ENCODE measurements at regions not wholly inside any gene's neighbourhood (a gene's known extent, or its start where the extent isn't known, plus 50 kb on each side); places are given as distances from the start of the nearest gene placed in this dataset.

DNA sequence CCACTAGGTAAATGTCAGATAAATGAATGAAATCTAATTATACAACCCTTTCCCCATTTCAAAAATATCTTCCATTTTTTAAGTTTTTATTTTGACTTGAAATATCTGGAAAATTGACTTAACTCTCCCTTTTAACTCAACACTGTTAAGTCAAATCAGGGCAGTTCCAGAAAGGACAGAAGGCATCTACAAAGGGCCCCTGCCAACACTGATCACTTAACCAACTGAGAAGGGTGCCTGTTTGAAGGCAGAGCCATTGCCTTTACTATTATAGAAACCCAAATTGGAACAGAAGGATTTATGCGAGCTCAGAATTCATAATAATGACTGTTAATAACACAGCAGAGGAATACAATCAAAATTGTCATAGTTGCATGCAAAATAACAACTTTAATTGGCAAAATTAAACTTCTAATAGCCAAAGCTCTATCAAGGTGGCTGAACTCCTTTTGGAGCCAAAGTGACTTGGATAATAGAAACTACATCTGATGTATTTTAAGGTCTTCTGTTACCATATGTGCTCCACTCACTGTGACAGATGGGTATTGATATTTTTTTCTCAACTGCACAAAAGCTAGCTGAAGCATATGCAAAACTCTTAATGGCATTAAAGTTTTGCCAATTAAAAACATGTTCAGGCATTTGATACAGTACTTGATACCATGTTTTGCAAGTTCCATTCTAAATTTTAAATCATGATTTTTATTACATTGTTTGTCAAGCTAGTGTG, 383.8 kb downstream of the NOVA1 start:
- H3K9me2 ChIP-seq (ENCODE audit: insufficient read depth, low read length): no peaks in the 10 kb centered on the region
- TF ChIP-seq SMC3 (conservative IDR thresholded peaks at IDR 0.05; ENCODE audit: poor library complexity) (no peak), EZH2 (IDR thresholded peaks at IDR 0.05; ENCODE audit: borderline replicate concordance, insufficient read depth, low read length, poor library complexity, severe bottlenecking) (no peak), RAD21 (conservative IDR thresholded peaks at IDR 0.05) (no peak), EP300 (conservative IDR thresholded peaks at IDR 0.05; ENCODE audit: poor library complexity, severe bottlenecking) (no peak), POLR2AphosphoS5 (IDR thresholded peaks at IDR 0.05) (no peak), MXI1 (conservative IDR thresholded peaks at IDR 0.05; ENCODE audit: poor library complexity, severe bottlenecking) (no peak), TAF1 (IDR thresholded peaks at IDR 0.05; ENCODE audit: low read depth) (no peak)
- TF ChIP-seq, protein P1, sequence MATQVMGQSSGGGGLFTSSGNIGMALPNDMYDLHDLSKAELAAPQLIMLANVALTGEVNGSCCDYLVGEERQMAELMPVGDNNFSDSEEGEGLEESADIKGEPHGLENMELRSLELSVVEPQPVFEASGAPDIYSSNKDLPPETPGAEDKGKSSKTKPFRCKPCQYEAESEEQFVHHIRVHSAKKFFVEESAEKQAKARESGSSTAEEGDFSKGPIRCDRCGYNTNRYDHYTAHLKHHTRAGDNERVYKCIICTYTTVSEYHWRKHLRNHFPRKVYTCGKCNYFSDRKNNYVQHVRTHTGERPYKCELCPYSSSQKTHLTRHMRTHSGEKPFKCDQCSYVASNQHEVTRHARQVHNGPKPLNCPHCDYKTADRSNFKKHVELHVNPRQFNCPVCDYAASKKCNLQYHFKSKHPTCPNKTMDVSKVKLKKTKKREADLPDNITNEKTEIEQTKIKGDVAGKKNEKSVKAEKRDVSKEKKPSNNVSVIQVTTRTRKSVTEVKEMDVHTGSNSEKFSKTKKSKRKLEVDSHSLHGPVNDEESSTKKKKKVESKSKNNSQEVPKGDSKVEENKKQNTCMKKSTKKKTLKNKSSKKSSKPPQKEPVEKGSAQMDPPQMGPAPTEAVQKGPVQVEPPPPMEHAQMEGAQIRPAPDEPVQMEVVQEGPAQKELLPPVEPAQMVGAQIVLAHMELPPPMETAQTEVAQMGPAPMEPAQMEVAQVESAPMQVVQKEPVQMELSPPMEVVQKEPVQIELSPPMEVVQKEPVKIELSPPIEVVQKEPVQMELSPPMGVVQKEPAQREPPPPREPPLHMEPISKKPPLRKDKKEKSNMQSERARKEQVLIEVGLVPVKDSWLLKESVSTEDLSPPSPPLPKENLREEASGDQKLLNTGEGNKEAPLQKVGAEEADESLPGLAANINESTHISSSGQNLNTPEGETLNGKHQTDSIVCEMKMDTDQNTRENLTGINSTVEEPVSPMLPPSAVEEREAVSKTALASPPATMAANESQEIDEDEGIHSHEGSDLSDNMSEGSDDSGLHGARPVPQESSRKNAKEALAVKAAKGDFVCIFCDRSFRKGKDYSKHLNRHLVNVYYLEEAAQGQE (IDR thresholded peaks at IDR 0.05; ENCODE audit: borderline replicate concordance): no peak
- TF ChIP-seq, protein P2, sequence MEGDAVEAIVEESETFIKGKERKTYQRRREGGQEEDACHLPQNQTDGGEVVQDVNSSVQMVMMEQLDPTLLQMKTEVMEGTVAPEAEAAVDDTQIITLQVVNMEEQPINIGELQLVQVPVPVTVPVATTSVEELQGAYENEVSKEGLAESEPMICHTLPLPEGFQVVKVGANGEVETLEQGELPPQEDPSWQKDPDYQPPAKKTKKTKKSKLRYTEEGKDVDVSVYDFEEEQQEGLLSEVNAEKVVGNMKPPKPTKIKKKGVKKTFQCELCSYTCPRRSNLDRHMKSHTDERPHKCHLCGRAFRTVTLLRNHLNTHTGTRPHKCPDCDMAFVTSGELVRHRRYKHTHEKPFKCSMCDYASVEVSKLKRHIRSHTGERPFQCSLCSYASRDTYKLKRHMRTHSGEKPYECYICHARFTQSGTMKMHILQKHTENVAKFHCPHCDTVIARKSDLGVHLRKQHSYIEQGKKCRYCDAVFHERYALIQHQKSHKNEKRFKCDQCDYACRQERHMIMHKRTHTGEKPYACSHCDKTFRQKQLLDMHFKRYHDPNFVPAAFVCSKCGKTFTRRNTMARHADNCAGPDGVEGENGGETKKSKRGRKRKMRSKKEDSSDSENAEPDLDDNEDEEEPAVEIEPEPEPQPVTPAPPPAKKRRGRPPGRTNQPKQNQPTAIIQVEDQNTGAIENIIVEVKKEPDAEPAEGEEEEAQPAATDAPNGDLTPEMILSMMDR (IDR thresholded peaks at IDR 0.05; ENCODE audit: poor library complexity, severe bottlenecking): no peak
- H2AFZ ChIP-seq (ENCODE audit: low read depth, low read length): no peak overlapping the region
- no peak overlapping the region for H3K4me3 ChIP-seq (ENCODE audit: low read length)
- no peaks in the 10 kb centered on the region for H3K36me3 ChIP-seq (ENCODE audit: insufficient read depth, low read length)
- no peak overlapping the region for H3K4me2 ChIP-seq (ENCODE audit: low read length)
- H3K79me2 ChIP-seq (replicated peaks; ENCODE audit: insufficient read depth, low read length): no peaks in the 10 kb centered on the region
- no peak overlapping the region for H3K9ac ChIP-seq (ENCODE audit: low read length)
- no peak overlapping the region for H3K27ac ChIP-seq (ENCODE audit: low read length)
- H3F3A ChIP-seq (ENCODE audit: insufficient read depth, low read length, poor library complexity, severe bottlenecking): no peaks in the 10 kb centered on the region
- no peaks in the 10 kb centered on the region for H3K9me3 ChIP-seq (ENCODE audit: low read length)
- H4K20me1 ChIP-seq (ENCODE audit: insufficient read depth): no peaks in the 10 kb centered on the region
- no peaks in the 10 kb centered on the region for H3K27me3 ChIP-seq (ENCODE audit: insufficient read depth, low read depth, low read length)

DNA sequence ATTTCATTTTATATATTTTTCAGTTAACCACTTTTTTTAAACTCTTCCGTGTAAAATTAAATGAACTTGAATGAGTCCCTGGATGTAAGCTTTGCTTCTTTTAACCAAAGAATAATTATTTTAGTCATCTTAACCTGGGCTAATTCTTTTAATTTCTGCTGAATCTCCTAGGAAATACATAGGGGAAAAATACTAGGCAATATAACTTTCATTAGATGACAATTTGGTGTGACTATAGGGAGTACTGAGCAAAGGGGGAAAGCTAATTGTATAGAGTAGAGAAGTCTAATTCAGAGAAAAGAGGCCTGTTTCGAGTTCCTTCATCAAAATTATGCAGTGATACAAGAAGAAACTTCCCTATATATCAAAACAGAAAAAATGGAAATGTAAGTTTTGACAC, 388.1 kb downstream of the NOVA1 start:
- no peak overlapping the region for H3K27ac ChIP-seq (ENCODE audit: low read length)
- H3K79me2 ChIP-seq (replicated peaks; ENCODE audit: insufficient read depth, low read length): no peaks in the 10 kb centered on the region
- TF ChIP-seq MXI1 (conservative IDR thresholded peaks at IDR 0.05; ENCODE audit: poor library complexity, severe bottlenecking) (no peak), SMC3 (conservative IDR thresholded peaks at IDR 0.05; ENCODE audit: poor library complexity) (no peak), POLR2AphosphoS5 (IDR thresholded peaks at IDR 0.05) (no peak), EP300 (conservative IDR thresholded peaks at IDR 0.05; ENCODE audit: poor library complexity, severe bottlenecking) (no peak), EZH2 (IDR thresholded peaks at IDR 0.05; ENCODE audit: borderline replicate concordance, insufficient read depth, low read length, poor library complexity, severe bottlenecking) (no peak), RAD21 (conservative IDR thresholded peaks at IDR 0.05) (no peak), TAF1 (IDR thresholded peaks at IDR 0.05; ENCODE audit: low read depth) (no peak)
- TF ChIP-seq, protein P2 (IDR thresholded peaks at IDR 0.05; ENCODE audit: poor library complexity, severe bottlenecking): no peak
- TF ChIP-seq, protein P1 (IDR thresholded peaks at IDR 0.05; ENCODE audit: borderline replicate concordance): no peak
- no peaks in the 10 kb centered on the region for H3K9me3 ChIP-seq (ENCODE audit: low read length)
- no peak overlapping the region for H3K9ac ChIP-seq (ENCODE audit: low read length)
- H3K4me2 ChIP-seq (ENCODE audit: low read length): no peak overlapping the region
- no peaks in the 10 kb centered on the region for H4K20me1 ChIP-seq (ENCODE audit: insufficient read depth)
- no peak overlapping the region for H3K4me3 ChIP-seq (ENCODE audit: low read length)
- no peak overlapping the region for H2AFZ ChIP-seq (ENCODE audit: low read depth, low read length)
- no peaks in the 10 kb centered on the region for H3K9me2 ChIP-seq (ENCODE audit: insufficient read depth, low read length)
- no peaks in the 10 kb centered on the region for H3K36me3 ChIP-seq (ENCODE audit: insufficient read depth, low read length)
- H3K27me3 ChIP-seq (ENCODE audit: insufficient read depth, low read depth, low read length): peaks cover 1% of the 10 kb centered on the region
- H3F3A ChIP-seq (ENCODE audit: insufficient read depth, low read length, poor library complexity, severe bottlenecking): no peaks in the 10 kb centered on the region

Measured in neural cell (in vitro differentiated cells).